Astrocyte (in vitro differentiated cells and primary cell): ENCODE measurements at regions not wholly inside any gene's neighbourhood (a gene's known extent, or its start where the extent isn't known, plus 50 kb on each side); places are given as distances from the start of the nearest gene placed in this dataset.

Experiments used
- EZH2 ChIP-seq: IDR thresholded peaks from 2 replicates; pipeline ENCODE4 v1.6.1; 2012; ENCODE audit warnings: mild to moderate bottlenecking, low read length, inconsistent platforms; ENCODE audit not compliant: insufficient read depth
- TF ChIP-seq, protein P1 (sequence below): IDR thresholded peaks from 2 replicates; pipeline ENCODE4 v1.5.1; 2011; ENCODE audit warnings: low read depth, mild to moderate bottlenecking, inconsistent platforms, low read length, moderate library complexity; ENCODE audit not compliant: insufficient read depth

DNA sequence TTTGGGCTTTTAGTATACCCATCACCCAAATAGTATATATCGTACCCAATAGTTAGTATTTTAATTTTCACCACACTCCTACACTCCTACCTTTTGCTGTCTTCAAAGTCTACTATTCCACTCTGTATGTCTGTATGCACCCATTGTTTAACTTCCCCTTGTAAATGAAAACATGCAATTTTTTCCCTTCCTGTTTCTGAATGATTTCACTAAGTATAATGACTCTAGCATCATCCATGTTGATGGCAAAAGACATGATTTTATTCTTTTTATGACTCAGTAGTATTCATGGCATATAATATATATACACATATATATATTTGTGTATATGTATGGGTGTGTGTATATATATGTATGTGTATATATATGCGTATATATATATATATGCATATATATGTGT, 63.1 kb upstream of the FAM174A start:
- TF ChIP-seq, protein P1, sequence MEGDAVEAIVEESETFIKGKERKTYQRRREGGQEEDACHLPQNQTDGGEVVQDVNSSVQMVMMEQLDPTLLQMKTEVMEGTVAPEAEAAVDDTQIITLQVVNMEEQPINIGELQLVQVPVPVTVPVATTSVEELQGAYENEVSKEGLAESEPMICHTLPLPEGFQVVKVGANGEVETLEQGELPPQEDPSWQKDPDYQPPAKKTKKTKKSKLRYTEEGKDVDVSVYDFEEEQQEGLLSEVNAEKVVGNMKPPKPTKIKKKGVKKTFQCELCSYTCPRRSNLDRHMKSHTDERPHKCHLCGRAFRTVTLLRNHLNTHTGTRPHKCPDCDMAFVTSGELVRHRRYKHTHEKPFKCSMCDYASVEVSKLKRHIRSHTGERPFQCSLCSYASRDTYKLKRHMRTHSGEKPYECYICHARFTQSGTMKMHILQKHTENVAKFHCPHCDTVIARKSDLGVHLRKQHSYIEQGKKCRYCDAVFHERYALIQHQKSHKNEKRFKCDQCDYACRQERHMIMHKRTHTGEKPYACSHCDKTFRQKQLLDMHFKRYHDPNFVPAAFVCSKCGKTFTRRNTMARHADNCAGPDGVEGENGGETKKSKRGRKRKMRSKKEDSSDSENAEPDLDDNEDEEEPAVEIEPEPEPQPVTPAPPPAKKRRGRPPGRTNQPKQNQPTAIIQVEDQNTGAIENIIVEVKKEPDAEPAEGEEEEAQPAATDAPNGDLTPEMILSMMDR = no peak
- no peak for TF ChIP-seq EZH2
